ENCODE measurements at regions not wholly inside any gene's neighbourhood (a gene's known extent, or its start where the extent isn't known, plus 50 kb on each side); places are given as distances from the start of the nearest gene placed in this dataset.

DNA sequence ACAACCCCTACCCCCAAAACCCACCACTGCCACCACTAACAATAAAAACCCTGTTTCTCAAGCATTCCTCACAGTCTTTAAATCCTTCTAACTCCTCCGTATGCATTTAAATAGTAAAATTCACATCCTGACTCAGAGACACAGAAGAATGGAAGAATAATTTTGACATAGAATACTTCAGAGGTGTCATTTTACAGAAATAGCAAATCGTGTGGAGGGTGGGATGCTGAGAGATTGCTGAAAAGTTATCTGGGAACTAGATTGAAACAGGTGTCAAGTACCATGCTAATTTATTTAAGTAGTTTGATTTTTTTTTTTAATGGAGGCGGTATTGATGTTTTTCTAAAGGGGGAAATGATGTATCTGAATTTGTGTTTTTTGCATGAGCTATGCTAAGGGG is 575.2 kb upstream of the TPK1 start:
- TF ChIP-seq, protein P1, sequence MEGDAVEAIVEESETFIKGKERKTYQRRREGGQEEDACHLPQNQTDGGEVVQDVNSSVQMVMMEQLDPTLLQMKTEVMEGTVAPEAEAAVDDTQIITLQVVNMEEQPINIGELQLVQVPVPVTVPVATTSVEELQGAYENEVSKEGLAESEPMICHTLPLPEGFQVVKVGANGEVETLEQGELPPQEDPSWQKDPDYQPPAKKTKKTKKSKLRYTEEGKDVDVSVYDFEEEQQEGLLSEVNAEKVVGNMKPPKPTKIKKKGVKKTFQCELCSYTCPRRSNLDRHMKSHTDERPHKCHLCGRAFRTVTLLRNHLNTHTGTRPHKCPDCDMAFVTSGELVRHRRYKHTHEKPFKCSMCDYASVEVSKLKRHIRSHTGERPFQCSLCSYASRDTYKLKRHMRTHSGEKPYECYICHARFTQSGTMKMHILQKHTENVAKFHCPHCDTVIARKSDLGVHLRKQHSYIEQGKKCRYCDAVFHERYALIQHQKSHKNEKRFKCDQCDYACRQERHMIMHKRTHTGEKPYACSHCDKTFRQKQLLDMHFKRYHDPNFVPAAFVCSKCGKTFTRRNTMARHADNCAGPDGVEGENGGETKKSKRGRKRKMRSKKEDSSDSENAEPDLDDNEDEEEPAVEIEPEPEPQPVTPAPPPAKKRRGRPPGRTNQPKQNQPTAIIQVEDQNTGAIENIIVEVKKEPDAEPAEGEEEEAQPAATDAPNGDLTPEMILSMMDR (IDR thresholded peaks at IDR 0.05; ENCODE audit: insufficient read depth, low read length, poor library complexity, severe bottlenecking): no peak
- no peak for TF ChIP-seq EZH2phosphoT487 (conservative IDR thresholded peaks at IDR 0.05; ENCODE audit: low read length)

All from SU-DHL-6 (cell line).